HG03108 (cell line): ENCODE measurements at regions not wholly inside any gene's neighbourhood (a gene's known extent, or its start where the extent isn't known, plus 50 kb on each side); places are given as distances from the start of the nearest gene placed in this dataset.
"Not testable (repeated sequence)": the region's sequence is repeated elsewhere in the genome, so short reads cannot be mapped to it uniquely, and the experiment has no call there.

ENCODE experiments used
- ATAC-seq: cut with Tn5 transposase; IDR thresholded peaks from one replicate; pipeline ENCODE4 v1.9.1; 2021; ENCODE audit warnings: moderate library complexity; ENCODE audit not compliant: unreplicated experiment

GRCh38 chr15:62218841-62219240, 53.8 kb upstream of the C2CD4B start:
- no peak for ATAC-seq

DNA sequence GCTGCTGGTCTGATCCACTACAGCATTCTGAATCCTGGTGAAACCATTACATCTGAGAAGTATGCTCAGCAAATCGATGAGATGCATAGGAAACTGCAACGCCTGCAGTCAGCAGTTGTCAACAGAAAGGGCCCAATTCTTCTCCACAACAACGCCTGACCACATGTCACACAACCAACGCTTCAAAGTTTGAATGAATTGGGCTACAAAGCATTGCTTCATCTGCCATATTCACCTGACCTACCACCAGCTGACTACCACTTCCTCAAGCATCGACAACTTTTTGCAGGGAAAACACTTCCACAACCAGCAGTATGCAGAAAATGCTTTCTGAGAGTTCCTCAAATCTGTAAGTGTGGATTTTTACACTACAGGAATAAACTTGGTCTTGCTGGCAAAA, 54.7 kb upstream of the C2CD4B start:
- ATAC-seq, result no peak

DNA sequence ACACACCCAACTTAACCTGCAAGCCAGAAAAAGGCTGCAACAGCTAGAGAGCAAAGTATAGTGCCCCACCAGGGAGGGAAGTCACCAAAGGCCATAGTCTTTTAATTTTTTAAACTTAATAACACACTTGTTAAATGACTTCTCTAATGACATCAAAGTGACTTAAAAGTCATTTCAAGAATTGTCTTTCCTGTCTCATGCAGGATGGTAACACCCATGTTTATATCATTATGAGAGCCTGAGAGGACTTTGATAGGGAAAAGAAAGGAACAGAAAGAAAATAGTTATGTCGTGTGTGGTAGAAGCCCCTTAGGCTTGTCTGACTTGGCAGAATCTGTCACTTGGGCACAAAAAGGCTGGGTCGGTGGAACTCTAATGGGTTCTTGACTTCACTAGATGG, 57.9 kb upstream of the C2CD4B start:
- ATAC-seq, result no peak

- no peak for ATAC-seq
These were observed 63.5 kb upstream of the C2CD4B start for GRCh38 chr15:62228604-62229003.

DNA sequence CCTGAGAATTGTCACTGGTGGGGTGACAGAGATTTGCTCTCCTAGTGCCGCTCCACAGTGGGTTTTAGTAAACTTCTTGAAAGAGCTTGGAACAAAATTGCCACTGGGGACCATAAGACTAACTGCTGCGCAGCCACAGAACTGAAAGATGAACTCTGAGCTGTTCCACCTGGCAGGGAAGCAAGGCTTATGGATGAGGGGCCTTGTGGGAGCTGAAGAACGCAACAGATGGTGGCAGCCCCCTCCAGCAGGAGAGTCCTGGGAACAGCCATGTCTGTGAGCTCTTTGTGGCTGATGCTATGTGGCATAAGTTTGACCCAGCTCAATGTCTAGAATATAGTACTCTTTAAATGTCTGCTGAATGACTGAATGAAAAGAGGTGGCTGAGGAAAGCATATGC, 66.8 kb upstream of the C2CD4B start:
- ATAC-seq, result no peak

GRCh38 chr15:62240121-62241096, 75.3 kb upstream of the C2CD4B start:
- no peak for ATAC-seq

DNA sequence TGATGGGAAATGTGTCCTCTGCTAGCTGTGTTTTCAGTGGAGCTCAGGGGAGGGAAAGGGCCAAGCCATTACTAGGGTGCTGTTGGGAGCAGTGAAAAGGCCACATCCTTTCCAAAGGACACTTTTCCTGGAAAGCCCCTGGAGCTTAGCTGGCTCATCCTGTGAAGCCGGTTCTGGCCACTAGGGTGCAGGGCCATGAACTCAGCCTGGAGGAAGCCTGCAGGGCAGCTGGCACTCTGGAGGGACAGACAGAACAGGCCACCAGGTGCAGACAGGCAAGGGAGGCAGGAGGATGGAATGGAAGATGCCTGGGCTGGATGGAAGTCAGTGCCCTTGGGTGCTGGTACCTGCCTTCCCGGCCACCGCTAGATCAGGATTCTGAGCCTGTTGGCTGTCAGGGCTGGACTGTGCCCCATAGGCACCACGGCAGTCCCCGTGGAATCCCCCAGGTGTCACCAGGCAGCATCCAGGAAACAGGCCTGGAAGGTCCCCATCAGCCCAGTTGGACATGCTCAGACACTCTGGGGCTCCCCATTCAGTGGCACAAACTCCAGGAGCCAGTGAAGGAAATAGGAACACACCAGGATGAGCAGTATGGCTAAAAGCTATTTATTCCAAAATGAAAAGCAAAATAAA, 76.2 kb upstream of the C2CD4B start:
- ATAC-seq, result no peak

- no peak for ATAC-seq
These were observed 77.9 kb upstream of the C2CD4B start for GRCh38 chr15:62242999-62243398.

DNA sequence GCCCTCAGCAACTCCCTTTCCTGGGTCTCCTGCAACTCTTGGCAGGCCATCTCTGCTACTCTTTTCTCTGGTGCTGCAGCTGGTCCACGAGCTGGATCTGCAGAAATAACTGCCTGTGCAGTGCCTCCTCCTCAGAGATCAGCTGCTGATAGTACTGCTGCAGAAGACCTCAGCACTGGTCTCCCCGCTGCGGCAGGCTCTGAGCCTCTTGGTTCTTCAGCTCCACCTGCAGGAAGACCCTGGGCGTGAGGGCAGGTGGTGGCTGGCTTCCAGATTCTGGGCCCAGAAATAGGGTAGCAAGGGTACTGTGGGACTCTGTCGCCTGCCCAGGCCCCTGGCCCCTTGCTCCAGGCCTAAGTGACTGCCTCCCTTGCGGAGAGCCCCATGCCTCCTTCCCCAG, 79.7 kb upstream of the C2CD4B start:
- no peak for ATAC-seq

- ATAC-seq, result no peak
These were observed 83.3 kb upstream of the C2CD4B start for GRCh38 chr15:62248277-62248984.

DNA sequence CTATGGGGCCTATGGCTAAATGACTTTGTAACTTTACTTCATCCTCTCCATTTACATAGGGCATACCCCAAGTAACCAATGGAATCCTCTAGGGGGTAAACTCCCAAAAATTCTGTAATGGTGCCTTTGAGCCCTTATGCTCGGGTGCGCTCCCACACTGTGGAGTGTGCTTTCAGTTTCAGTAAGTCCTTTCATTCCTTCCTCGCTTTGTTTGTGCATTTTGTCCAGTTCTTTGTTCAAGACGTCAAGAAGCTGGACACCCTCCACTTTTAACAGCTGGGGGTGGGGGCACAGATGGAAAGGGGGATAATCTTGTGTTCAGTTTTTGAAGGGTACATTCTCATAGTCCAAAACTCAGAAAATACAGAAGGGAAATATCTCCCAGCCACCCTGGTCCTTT, 84.4 kb upstream of the C2CD4B start:
- no peak for ATAC-seq

- no peak for ATAC-seq
These were observed 85.1 kb upstream of the C2CD4B start for GRCh38 chr15:62250186-62250585.

- no peak for ATAC-seq
These were observed 85.9 kb upstream of the C2CD4B start for GRCh38 chr15:62250978-62251377.

DNA sequence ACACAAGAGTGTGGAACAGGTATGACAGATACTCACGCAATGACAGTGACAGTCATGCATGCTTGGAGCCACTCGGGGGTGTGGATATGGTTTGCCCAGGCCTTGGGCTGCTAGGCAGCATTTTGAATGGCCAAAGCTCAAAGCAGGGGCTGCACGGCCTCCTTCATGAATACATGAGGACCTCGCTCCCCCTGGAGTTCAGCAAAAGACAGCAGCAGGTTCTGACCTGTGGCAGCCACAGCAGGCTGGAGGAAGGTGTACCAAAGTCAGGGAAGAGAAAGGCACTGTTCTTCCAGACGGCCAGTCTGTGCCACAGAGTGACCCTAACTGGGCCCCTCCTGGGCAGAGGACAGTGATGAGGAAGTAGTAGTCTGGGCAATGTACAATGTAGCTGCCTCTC, 88.2 kb upstream of the C2CD4B start:
- ATAC-seq, result no peak

GRCh38 chr15:62254137-62254934, 89.3 kb upstream of the C2CD4B start:
- ATAC-seq, result no peak

- not testable (repeated sequence) for ATAC-seq
These were observed 91.3 kb upstream of the C2CD4B start for GRCh38 chr15:62256430-62256829.

GRCh38 chr15:62257996-62258521, 93.0 kb upstream of the C2CD4B start:
- ATAC-seq, result no peak

GRCh38 chr15:62262305-62262941, 97.3 kb upstream of the C2CD4B start:
- no peak for ATAC-seq

DNA sequence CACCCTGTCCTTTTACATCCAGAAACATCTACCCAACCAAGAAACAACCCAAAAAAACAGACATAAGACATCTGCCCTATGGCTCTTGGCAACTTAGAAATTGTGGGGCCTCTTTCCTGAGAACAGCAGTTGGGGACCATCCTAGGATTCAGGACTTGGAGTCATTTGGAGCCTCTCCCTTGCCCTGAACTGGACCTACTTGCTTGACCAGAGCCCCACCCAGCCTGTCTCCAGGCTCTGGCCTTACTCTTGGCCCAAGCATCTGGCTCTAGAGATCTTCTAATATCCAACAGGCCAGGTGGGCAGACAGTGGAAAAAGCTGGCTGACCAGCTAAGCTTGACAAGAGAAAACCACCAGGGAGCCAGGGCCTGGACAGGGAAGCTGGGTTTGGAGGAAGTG, 99.1 kb upstream of the C2CD4B start:
- no peak for ATAC-seq

DNA sequence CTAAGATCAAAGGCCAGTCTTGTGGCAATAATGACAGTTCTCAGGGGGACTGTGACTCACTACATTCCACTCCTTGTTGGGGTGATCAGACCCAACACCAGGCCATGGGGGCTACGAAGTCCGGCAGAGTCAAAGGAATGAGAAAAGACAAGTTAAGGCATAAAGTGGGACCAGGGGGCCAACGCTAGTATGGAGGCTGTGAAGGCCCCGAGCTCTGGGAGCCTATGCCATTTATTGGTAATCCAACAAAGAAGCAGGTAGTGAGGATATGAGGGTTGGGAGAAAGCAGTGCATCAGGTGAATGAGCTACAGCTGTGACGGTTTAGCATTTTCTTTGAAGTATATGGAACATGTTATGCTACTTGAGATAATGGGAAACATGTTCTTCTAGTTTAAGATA, 104.4 kb upstream of the C2CD4B start:
- no peak for ATAC-seq
